ENCODE measurements at regions not wholly inside any gene's neighbourhood (a gene's known extent, or its start where the extent isn't known, plus 50 kb on each side); places are given as distances from the start of the nearest gene placed in this dataset.
A peak's percentile ranks its signal among the peaks of the same experiment; 100 is the strongest.

GRCh38 chr5:135216471-135217343 lies 182.3 kb downstream of the MACROH2A1 start:
- Histone ChIP-seq H3K9me3 (no peaks in the 10 kb centered on the region), H3K4me1 (no peaks in the 10 kb centered on the region), H3K27ac (no peak overlapping the region), H3K4me3 (no peak overlapping the region), H3K4me2 (no peak overlapping the region)
- DNase-seq (ENCODE audit: low read depth in 1 of 2, low spot score in 1 of 2) (no peak), FAIRE-seq (no peak), ATAC-seq (no peak)
- TF ChIP-seq CBX2 (IDR thresholded peaks at IDR 0.05; ENCODE audit: borderline replicate concordance, low read depth) (no peak), REST (IDR thresholded peaks at IDR 0.05) (no peak)
- CTCF ChIA-PET = interaction anchor here (1.2 to 1.7 kb wide), 3 partner anchors 11 to 116 kb away, joined by 3 to 4 read pairs (median 3); no protein-coding TSS in a partner anchor
- POLR2A ChIA-PET = no interaction called here

- ATAC-seq (peak; percentile 10 to 39; a peak in 2 of 6 replicates), FAIRE-seq (no peak), DNase-seq (ENCODE audit: low read depth in 1 of 2, low spot score in 1 of 2) (no peak)
- peak overlapping the region in 1 of 2 experiments; percentile 43; a peak in 1 of 6 replicates for H3K27ac ChIP-seq
- 80% methylated on average over 7 of the region's 7 CpGs for WGBS (ENCODE audit: missing lambda C conversion rate)
- ChIA-PET POLR2A (no interaction called here), CTCF (interaction anchor here (1.2 to 1.5 kb wide), 2 partner anchors 12 to 116 kb away, joined by 3 to 4 read pairs; no protein-coding TSS in a partner anchor)
- H3K4me3 ChIP-seq = no peak overlapping the region
- H3K9me3 ChIP-seq = no peaks in the 10 kb centered on the region
- no peak overlapping the region for H3K4me2 ChIP-seq
- TF ChIP-seq NPAS2 (CRISPR knock-in tag; IDR thresholded peaks at IDR 0.05; ENCODE audit: borderline replicate concordance) (no peak), POLR2AphosphoS2 (conservative IDR thresholded peaks at IDR 0.05; ENCODE audit: low read length) (no peak), RFX5 (IDR thresholded peaks at IDR 0.05) (no peak), CBX8 (IDR thresholded peaks at IDR 0.05) (no peak), REST (IDR thresholded peaks at IDR 0.05) (no peak), EP300 (IDR thresholded peaks at IDR 0.05) (no peak)
- H3K4me1 ChIP-seq = no peaks in the 10 kb centered on the region
Measured at GRCh38 chr5:135215617-135216470, 181.8 kb upstream of the PITX1 start.

- Histone ChIP-seq H3K4me1 (no peaks in the 10 kb centered on the region), H3K4me2 (no peak overlapping the region), H3K4me3 (no peak overlapping the region), H3K27ac (peak overlapping the region in 1 of 2 experiments; percentile 43; a peak in 2 of 6 replicates), H3K9me3 (no peaks in the 10 kb centered on the region)
- POLR2A ChIA-PET = no interaction called here
- 46% methylated on average over 7 of the region's 7 CpGs for WGBS (ENCODE audit: missing lambda C conversion rate)
- peak; percentile 25 to 40; a peak in 4 of 6 replicates for ATAC-seq
- FAIRE-seq = no peak
- DNase-seq (ENCODE audit: low read depth in 1 of 2, low spot score in 1 of 2) = no peak
- TF ChIP-seq CEBPB (IDR thresholded peaks at IDR 0.05) = peak in 1 of 2 experiments; percentile 14; a peak in 1 of 4 replicates
- no peak for TF ChIP-seq MYC (IDR thresholded peaks at IDR 0.05; ENCODE audit: borderline replicate concordance, low read length)
- CTCF ChIA-PET = interaction anchor here (0.8 to 1.5 kb wide), 2 partner anchors 13 to 25 kb away, joined by 3 to 4 read pairs; no protein-coding TSS in a partner anchor
Measured at GRCh38 chr5:135214897-135215616, 181.0 kb upstream of the PITX1 start.

Measured in A549 (cell line).